GM12872 (cell line): ENCODE measurements at regions not wholly inside any gene's neighbourhood (a gene's known extent, or its start where the extent isn't known, plus 50 kb on each side); places are given as distances from the start of the nearest gene placed in this dataset.
A peak's percentile ranks its signal among the peaks of the same experiment; 100 is the strongest.

ENCODE experiments used
- TF ChIP-seq, protein P1 (sequence below): IDR thresholded peaks from 3 replicates; pipeline ENCODE4 v1.5.1; 2011; ENCODE audit warnings: low read depth, mild to moderate bottlenecking, low read length, moderate library complexity; ENCODE audit not compliant: insufficient read depth

GRCh38 chrX:131826572-131826971, 196.5 kb upstream of the STK26 start:
- TF ChIP-seq, protein P1, sequence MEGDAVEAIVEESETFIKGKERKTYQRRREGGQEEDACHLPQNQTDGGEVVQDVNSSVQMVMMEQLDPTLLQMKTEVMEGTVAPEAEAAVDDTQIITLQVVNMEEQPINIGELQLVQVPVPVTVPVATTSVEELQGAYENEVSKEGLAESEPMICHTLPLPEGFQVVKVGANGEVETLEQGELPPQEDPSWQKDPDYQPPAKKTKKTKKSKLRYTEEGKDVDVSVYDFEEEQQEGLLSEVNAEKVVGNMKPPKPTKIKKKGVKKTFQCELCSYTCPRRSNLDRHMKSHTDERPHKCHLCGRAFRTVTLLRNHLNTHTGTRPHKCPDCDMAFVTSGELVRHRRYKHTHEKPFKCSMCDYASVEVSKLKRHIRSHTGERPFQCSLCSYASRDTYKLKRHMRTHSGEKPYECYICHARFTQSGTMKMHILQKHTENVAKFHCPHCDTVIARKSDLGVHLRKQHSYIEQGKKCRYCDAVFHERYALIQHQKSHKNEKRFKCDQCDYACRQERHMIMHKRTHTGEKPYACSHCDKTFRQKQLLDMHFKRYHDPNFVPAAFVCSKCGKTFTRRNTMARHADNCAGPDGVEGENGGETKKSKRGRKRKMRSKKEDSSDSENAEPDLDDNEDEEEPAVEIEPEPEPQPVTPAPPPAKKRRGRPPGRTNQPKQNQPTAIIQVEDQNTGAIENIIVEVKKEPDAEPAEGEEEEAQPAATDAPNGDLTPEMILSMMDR: no peak

GRCh38 chrX:131827935-131828334, 195.2 kb upstream of the STK26 start:
- TF ChIP-seq, protein P1: peak; percentile 52

DNA sequence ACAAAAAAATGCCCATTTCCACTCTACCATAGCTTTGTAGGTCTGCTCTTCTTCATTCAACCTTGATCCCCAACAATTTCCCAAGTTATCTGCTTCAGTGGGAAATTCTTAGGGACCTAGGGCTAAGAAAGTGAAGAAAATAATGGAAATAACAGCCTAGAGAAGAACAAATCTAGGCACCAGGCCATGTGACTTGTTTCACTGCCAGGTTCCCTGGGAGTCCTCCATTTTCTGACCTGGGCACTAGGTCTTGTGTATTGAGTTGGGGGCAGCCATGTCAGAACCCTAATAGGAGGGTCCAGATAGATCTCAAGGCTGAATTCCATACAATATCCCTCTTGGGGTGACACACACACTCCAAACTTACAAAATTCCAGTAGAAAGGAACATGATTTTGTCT, 194.6 kb upstream of the STK26 start:
- TF ChIP-seq, protein P1: no peak

- TF ChIP-seq, protein P1: peak; percentile 39; the same call in 2 of the 3 replicates
Observed at GRCh38 chrX:131830400-131831184, 192.5 kb upstream of the STK26 start.

DNA sequence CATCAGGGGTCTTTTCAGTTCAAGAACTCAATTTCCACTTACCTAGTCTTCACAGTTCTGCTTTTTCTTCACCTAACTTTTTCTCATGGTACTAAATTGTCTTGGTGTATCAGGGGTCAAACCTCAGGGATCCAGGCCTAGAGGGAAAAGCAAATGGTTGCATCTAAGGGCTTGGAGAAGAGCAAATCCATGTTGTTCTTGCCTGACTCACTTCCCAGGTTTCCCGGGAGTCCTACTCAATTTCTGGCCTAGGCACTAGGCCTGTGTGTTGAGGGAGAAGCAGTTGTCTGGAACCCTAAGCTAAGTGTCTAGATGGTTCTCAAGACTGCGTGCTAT, 191.9 kb upstream of the STK26 start:
- TF ChIP-seq, protein P1: no peak

- TF ChIP-seq, protein P1: no peak
Observed at GRCh38 chrX:131836161-131836560, 186.9 kb upstream of the STK26 start.

DNA sequence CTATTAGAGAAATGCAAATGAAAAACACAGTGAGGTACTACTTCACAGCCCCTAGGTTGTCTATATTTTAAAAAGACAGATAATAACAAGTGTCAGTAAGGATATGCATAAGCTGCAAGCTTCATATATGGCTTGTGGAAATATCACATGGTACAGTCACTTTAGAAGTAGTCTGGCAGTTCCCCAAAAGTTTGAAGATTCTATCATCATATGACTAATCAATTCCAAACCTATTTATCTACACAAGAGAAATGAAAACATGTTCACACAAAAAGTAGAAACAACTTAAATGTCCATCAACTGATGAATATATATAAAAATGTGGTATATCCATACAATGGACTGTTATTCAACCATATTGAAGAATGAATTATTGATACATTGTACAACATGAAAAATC, 185.8 kb upstream of the STK26 start:
- TF ChIP-seq, protein P1: no peak
